Duodenal mucosa (tissue), 2 donors: ENCODE measurements at regions not wholly inside any gene's neighbourhood (a gene's known extent, or its start where the extent isn't known, plus 50 kb on each side); places are given as distances from the start of the nearest gene placed in this dataset.
"Not testable (repeated sequence)": the region's sequence is repeated elsewhere in the genome, so short reads cannot be mapped to it uniquely, and the experiment has no call there.

ENCODE experiments used
- H3K27ac ChIP-seq: one replicate; pipeline ENCODE4 v1.7.0; 2013; ENCODE audit warnings: low read depth, low read length
- H3K27me3 ChIP-seq, 2 donors: one replicate each; pipeline ENCODE4 v1.7.0; 2013; ENCODE audit warnings: low read length in 2 of 2, control low read depth in 1 of 2; ENCODE audit not compliant: insufficient read depth in 2 of 2, control insufficient read depth in 1 of 2
- H3K36me3 ChIP-seq, 2 donors: one replicate each; pipeline ENCODE4 v1.7.0; 2013; ENCODE audit warnings: low read length in 2 of 2, control low read depth in 1 of 2; ENCODE audit not compliant: insufficient read depth in 2 of 2, control insufficient read depth in 1 of 2
- H3K4me1 ChIP-seq, 2 donors: one replicate each; pipeline ENCODE4 v1.7.0; 2013; ENCODE audit warnings: low read length in 2 of 2, control low read depth in 1 of 2; ENCODE audit not compliant: insufficient read depth in 2 of 2, control insufficient read depth in 1 of 2
- H3K4me3 ChIP-seq, 2 donors: one replicate each; pipeline ENCODE4 v1.7.0; 2013; ENCODE audit warnings: low read length in 2 of 2, low read depth in 1 of 2
- H3K9ac ChIP-seq, 2 donors: one replicate each; pipeline ENCODE4 v1.7.0; 2013; ENCODE audit warnings: low read length in 2 of 2, low read depth in 1 of 2
- H3K9me3 ChIP-seq, 2 donors: one replicate each; pipeline ENCODE4 v1.7.0; 2013; ENCODE audit warnings: low read length in 2 of 2, control low read depth in 1 of 2; ENCODE audit not compliant: control insufficient read depth in 1 of 2

DNA sequence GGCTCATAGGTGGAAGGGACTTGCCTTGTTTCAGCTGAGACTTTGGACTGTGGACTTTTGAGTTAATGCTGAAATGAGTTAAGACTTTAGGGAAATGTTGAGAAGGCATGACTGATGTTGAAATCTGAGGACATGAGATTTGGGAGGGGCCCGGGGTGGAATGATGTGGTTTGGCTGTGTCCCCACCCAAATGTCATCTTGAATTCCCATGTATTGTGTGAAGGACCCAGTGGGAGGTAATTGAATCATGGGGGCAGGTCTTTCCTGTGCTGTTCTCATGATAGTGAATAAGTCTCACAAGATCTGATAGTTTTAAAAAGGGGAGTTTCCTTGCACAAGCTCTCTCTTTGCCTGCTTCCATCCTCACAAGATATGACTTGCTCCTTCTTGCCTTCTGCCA is 231.7 kb downstream of the TAF11L14 start:
- not testable (repeated sequence) for H3K4me1 ChIP-seq, H3K36me3 ChIP-seq, H3K27ac ChIP-seq, H3K9ac ChIP-seq, H3K27me3 ChIP-seq, H3K4me3 ChIP-seq
- peaks cover 6 to 13% of the 10 kb centered on the region in 2 donors for H3K9me3 ChIP-seq

DNA sequence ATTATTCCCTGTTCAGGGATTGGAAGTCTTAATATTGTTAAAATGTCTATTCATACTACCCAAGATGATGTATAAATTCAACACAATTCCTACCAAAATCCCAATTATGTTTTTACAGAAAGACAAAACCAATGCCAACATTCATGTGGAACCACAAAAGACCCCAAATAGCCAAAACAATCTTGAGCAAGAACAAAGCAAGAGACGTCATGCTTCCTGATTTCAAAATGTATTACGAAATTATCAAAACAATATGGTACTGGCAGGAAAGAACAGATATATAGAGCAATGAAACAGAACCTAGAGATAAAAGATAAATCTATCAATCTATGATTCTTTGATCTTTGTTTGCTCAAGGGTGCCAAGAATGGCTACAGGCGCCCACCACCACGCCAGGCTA is 237.9 kb downstream of the TAF11L14 start:
- no peaks in the 10 kb centered on the region for H3K36me3 ChIP-seq
- no peak overlapping the region for H3K4me3 ChIP-seq
- H3K4me1 ChIP-seq: no peaks in the 10 kb centered on the region
- H3K9me3 ChIP-seq: peaks cover 4 to 6% of the 10 kb centered on the region in 2 donors
- H3K27ac ChIP-seq: no peak overlapping the region
- no peak overlapping the region for H3K9ac ChIP-seq
- no peaks in the 10 kb centered on the region for H3K27me3 ChIP-seq

DNA sequence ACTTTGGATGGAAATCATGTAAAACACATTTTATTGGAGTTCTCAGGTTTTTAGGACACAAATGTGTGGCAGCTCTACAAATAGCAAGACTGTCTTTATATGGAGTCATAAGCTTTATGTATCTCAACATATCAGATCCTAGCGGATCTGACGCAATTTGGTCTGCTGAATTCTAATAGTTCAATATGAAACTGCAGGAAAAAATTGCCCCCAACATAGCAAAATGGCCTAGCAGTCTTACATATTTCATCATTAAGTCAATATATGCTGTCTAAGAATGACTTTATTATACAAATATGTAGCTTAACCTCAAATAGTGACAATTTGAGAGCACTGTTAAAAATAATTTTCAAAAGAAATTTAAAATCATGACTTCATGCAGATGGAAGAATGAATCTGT is 244.3 kb downstream of the TAF11L14 start:
- no peak overlapping the region for H3K4me3 ChIP-seq
- peaks cover 0 to 9% of the 10 kb centered on the region in 2 donors for H3K9me3 ChIP-seq
- H3K9ac ChIP-seq: no peak overlapping the region
- no peaks in the 10 kb centered on the region for H3K4me1 ChIP-seq
- H3K27me3 ChIP-seq: no peaks in the 10 kb centered on the region
- H3K27ac ChIP-seq: no peak overlapping the region
- no peaks in the 10 kb centered on the region for H3K36me3 ChIP-seq

DNA sequence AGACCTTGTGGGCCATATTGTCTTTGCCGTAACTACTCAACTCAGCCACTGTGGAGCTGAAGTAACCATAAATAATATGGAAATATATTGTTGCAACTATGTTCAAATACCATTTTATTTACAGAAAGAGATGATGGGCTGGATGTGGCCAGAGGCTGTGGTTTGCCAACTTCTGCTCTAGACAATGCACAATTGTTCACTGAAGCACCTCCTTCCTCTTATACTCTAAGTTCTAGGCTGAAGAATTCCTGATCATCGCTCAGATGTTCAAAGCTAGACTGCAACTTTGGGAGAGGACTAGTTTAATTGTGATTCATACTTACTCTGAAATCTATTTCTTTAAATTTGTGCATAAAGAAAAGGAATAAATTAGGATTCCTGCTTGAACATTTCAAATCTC is 245.0 kb downstream of the TAF11L14 start:
- no peaks in the 10 kb centered on the region for H3K36me3 ChIP-seq
- peaks cover 2 to 9% of the 10 kb centered on the region in 2 donors for H3K9me3 ChIP-seq
- H3K9ac ChIP-seq: no peak overlapping the region
- no peak overlapping the region for H3K4me3 ChIP-seq
- H3K27ac ChIP-seq: no peak overlapping the region
- no peaks in the 10 kb centered on the region for H3K27me3 ChIP-seq
- no peaks in the 10 kb centered on the region for H3K4me1 ChIP-seq

DNA sequence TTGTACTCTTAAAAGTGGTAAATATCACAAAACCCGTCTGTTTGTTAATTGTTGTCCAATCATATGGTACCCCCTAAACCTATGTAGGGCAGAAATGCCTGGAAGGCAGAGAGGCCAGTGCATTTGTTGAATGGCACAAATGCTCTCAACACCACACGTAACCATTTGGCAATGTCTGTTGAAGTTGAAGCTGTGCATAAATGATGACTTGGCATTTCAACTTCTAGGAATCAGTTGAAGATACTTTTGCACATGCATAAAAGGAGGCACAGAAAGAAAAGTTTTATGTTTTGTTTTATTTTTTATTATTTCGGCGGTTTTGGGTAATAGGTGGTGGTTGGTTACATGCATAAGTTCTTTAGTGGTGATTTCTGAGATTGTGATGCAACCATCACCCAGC is 246.6 kb downstream of the TAF11L14 start:
- H3K9ac ChIP-seq: no peak overlapping the region
- no peaks in the 10 kb centered on the region for H3K27me3 ChIP-seq
- H3K36me3 ChIP-seq: no peaks in the 10 kb centered on the region
- peaks cover 9 to 11% of the 10 kb centered on the region in 2 donors for H3K9me3 ChIP-seq
- no peaks in the 10 kb centered on the region for H3K4me1 ChIP-seq
- H3K4me3 ChIP-seq: no peak overlapping the region
- no peak overlapping the region for H3K27ac ChIP-seq

DNA sequence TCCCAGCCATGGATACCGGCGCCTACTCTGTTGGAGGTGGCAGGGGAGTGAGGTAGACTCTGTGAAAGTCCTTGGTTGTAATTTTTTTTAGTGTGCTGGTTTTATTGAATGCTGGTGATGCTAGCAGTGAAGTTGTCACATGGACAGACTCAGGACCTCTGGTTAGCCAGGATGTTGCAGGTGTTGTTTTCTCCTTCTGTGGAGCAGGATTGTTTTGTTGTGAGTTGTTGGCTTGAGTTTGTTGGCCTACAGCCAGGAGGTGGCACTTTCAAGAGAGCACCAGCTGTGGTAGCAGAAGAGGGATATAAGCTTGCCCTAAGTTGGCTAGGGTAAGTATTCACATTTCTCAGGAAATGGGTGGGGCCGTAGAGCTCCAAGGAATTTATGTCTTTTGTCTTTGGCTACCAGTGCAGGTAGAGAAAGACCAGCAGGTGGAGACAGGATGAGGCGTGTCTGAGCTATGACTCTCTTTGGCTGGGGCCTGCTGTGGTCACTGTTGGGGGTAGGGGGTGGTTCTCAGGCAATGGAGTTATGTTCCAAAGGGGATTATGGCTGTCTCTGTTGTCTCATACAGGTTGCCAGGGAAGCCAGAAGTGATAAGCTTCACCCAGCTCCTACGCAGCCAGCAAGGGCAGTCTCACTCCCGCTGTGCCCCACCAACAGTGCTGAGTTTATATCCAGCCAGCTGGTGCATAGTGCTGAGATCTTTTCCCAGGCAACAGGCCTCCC is 248.7 kb downstream of the TAF11L14 start:
- Histone ChIP-seq H3K9ac (no peak overlapping the region), H3K36me3 (no peaks in the 10 kb centered on the region), H3K4me1 (no peaks in the 10 kb centered on the region), H3K4me3 (no peak overlapping the region), H3K27me3 (no peaks in the 10 kb centered on the region), H3K27ac (no peak overlapping the region), H3K9me3 (peaks cover 9 to 11% of the 10 kb centered on the region in 2 donors)

DNA sequence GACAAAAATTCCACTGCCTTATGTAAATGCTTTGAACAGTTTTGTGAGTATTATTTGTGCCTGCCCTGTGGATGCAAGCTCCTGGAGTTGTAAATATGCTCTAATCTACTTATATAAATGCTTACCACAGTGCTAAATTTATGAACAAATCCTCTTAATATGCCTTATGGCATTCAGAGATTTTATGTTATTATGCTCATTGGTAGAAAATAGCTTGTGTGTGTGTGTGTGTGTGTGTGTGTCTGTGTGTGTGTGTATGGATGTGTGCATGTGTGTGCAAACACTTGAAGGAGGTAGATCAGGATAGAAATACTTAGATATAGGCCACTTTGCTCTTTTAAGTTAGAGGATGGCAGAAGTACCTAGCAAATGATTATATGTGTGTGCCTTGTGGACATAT is 253.9 kb downstream of the TAF11L14 start:
- no peaks in the 10 kb centered on the region for H3K27me3 ChIP-seq
- H3K27ac ChIP-seq: no peak overlapping the region
- no peaks in the 10 kb centered on the region for H3K4me1 ChIP-seq
- H3K9ac ChIP-seq: no peak overlapping the region
- H3K36me3 ChIP-seq: no peaks in the 10 kb centered on the region
- H3K4me3 ChIP-seq: no peak overlapping the region
- peaks cover 5 to 11% of the 10 kb centered on the region in 2 donors for H3K9me3 ChIP-seq

DNA sequence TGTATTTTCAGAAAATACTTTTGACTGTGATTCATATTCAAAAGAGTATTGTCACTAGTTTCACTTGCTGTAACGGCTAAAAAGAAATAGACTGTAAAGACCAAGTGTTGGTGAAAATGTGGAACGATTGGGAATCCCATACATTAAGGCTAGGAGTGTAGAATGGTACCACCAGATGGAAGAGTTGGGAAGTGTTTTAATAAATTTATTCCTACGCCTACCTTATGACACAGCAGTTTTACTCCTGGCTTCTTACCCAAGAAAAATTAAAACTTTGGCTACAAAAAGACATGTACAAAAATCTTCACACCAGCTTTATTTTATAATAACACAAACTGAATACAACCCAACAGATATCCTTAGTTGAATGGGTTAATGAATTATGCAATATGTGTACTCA is 256.2 kb downstream of the TAF11L14 start:
- Histone ChIP-seq H3K4me3 (no peak overlapping the region), H3K9me3 (peaks cover 3 to 5% of the 10 kb centered on the region in 2 donors)

DNA sequence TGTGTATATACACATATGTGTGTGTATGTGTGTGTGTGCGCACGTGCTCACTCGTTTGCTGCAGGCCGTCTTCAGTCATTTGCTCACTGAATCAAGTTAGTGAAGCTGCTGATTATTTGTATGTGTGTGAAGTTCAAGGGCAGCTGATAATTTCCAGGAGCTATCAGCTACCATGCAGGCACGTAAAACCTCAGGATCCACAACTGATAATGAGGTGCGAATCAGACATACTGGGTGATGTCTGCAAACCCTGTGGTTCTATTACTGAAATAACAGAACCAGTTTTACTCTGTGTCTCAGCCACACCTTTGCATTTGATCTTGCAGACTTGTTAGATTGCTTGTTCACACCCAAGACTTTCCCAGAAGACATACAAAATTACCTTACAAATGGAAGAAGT is 257.6 kb downstream of the TAF11L14 start:
- H3K27me3 ChIP-seq: no peaks in the 10 kb centered on the region
- H3K9ac ChIP-seq: no peak overlapping the region
- H3K36me3 ChIP-seq: no peaks in the 10 kb centered on the region
- H3K27ac ChIP-seq: no peak overlapping the region
- no peak overlapping the region for H3K4me3 ChIP-seq
- no peaks in the 10 kb centered on the region for H3K4me1 ChIP-seq
- H3K9me3 ChIP-seq: peaks cover 5 to 12% of the 10 kb centered on the region in 2 donors

More for the DNA sequence above, 256.2 kb downstream of the TAF11L14 start:
- H3K9ac ChIP-seq: no peak overlapping the region
- H3K36me3 ChIP-seq: no peaks in the 10 kb centered on the region
- no peaks in the 10 kb centered on the region for H3K4me1 ChIP-seq
- H3K27ac ChIP-seq: no peak overlapping the region
- H3K27me3 ChIP-seq: no peaks in the 10 kb centered on the region

DNA sequence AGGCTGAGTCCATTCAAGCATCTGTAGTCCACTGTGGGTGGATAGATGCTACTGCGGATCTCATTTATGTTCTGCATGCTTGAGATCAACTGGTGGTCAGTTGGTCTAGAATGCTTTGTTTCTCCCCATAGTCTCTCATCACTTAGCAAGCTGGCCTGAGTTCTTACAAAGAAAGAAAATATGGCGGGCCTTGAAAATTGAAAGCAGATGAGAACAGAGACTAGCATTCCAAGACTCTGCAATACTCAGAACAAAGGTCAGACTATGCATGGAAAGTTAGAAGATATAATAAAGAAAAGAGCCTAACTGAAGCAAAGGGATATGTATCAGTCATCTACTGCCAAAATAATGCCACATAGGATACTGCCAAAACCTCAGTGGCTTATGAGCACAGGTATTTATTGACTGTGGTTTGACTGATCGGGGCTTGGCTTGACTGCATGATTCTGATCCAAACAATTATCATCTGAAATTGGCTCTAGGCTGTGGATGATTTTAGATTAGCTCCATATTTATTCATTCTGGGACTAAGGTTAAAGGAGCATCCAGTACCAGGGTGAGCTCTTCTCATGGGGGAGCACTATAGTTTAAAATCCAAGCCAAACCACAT is 258.9 kb downstream of the TAF11L14 start:
- H3K4me1 ChIP-seq: no peaks in the 10 kb centered on the region
- no peak overlapping the region for H3K27ac ChIP-seq
- H3K36me3 ChIP-seq: no peaks in the 10 kb centered on the region
- peaks cover 5 to 12% of the 10 kb centered on the region in 2 donors for H3K9me3 ChIP-seq
- no peaks in the 10 kb centered on the region for H3K27me3 ChIP-seq
- H3K9ac ChIP-seq: no peak overlapping the region
- no peak overlapping the region for H3K4me3 ChIP-seq
